ENCODE measurements at regions not wholly inside any gene's neighbourhood (a gene's known extent, or its start where the extent isn't known, plus 50 kb on each side); places are given as distances from the start of the nearest gene placed in this dataset.

GRCh38 chr18:44518666-44519065 is 162.0 kb upstream of the SETBP1 start:
- DNase-seq: no peak

GRCh38 chr18:44520981-44521667 is 159.6 kb upstream of the SETBP1 start:
- DNase-seq: no peak

- DNase-seq: no peak
Measured at GRCh38 chr18:44521668-44522022, 159.0 kb upstream of the SETBP1 start.

GRCh38 chr18:44526705-44527415 is 153.8 kb upstream of the SETBP1 start:
- DNase-seq: no peak

DNA sequence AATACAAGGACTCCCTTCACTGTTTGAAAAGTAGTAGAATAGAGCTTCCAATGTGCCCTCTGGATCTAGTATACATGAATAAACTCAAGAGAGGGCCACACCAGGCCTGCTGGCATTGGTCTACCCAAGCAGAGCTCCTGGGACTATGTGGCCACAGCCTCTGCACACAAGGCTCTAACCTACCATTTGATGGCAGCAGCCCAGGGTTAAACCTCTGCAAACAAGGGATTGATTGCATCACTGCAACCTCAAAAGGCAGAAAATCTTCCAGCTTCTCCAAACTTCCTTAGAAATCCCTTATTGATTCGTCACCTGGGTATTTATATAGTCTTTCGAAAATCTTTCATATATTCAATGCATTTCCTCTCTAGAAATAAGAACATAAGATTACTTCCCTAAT is 147.6 kb upstream of the SETBP1 start:
- DNase-seq: no peak

GRCh38 chr18:44536046-44536445 is 144.6 kb upstream of the SETBP1 start:
- no peak for DNase-seq

- no peak for DNase-seq
Measured at GRCh38 chr18:44536619-44537018, 144.1 kb upstream of the SETBP1 start.

- no peak for DNase-seq
Measured at GRCh38 chr18:44537526-44537925, 143.2 kb upstream of the SETBP1 start.

GRCh38 chr18:44539926-44540325 is 140.8 kb upstream of the SETBP1 start:
- DNase-seq: no peak

GRCh38 chr18:44541159-44541558 is 139.5 kb upstream of the SETBP1 start:
- DNase-seq: no peak

DNA sequence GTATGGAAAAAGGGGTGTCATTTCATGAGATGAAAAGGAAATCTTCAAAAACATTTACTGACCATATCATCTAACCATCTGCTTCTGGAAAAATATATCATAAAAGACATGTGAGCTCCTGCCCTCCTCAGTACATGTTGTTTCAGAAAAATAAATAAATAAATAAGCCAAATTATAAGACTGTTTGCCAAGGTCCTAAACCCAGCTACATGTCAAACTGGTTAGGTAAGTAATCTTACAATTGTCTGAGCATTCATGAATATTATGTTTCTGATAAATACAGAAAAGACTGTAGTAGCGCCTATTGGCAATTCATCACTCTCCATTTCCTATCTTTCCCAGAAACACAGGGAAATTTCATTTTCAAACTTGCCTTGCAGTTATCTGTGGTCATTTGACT is 138.9 kb upstream of the SETBP1 start:
- DNase-seq: no peak

GRCh38 chr18:44543387-44543786 is 137.3 kb upstream of the SETBP1 start:
- DNase-seq: no peak

DNA sequence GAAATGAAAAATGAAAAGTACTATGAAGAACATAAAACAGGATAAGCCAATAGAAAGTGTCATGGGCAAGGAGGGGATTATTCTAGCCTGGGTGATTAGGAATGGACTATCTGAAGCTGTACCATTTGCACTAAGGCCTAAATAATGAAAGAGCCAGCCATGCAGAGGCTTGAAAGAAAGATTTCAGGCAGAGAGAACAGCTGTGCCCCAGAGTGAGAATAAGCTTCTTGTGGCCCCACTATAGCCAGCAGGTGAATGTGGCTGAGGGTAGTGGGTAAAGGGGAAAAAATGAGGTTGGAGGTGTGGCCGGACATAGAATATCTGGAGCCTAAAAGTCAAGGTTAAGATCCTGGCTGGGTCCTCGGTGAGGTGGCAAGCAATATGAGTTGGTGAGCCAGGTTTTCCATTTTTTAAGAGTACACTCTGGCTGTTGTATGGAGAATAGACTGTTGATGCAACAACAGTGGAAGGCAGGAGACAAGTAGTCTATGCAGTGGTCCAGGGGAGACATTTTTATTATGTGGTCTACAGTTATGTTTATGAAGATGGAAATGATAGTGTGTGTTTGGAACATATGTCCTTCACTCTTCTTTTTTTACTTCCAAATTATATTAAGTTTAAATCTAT is 135.2 kb upstream of the SETBP1 start:
- DNase-seq: no peak

DNA sequence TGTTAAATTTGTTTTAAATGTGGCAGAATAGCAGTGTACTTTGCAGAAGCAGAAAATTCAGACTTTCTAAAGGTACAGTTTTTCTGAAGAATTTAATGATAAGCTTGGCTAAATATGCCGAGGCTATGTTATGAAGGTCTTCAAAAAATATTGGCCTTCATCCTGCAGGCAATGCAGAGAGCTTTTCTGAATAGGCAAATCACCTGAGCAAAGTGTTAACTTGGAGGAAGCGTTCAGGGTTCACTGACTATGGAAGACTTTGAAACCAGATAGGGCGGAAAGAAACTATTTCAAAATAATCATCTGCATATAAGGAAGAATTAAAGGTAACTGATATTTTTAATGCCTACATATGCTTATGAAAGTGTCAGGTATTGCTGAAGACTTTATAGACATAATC is 133.7 kb upstream of the SETBP1 start:
- DNase-seq: no peak

DNA sequence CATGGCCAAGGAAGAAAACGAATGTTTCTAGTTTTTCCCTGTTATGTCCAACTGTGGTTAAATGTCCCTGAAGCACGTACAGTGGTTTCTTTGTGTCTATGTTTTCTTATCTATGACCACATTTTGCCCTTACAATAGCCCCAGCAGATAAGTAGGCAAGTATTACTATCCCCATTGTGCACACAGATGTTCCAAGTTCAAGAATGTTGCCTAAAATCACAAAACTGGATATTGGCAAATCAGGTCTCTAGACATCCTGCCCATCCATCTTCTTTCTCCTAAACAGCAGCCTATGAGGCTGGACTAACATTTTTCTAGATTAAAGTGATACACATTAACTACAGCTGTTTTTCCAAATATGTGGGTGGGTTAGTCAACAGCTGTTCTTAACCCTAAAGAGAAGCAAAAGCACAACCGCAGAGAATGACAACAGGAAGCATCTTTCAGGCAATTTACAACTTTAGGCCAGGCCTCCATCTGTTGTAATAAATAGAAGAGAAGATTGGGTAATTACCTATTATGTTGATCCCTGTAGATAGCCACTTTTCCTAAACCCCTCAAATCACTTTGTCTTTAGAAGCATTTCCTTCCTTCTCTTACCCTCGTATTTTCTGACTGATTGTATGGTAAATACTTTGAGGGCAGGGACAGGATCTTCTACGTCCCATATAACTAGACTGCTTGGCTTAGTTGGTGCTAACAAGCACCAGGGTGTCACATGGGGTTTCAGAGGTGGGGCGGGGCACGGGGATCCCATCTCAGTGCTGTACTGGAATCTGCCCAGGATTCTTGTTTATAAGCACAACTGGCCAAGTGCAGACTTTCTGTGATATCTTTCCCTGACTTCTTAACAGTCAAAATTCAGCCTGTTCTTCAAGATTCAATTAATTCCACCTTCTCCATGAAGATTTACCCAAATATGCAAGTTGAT is 132.1 kb upstream of the SETBP1 start:
- no peak for DNase-seq

DNA sequence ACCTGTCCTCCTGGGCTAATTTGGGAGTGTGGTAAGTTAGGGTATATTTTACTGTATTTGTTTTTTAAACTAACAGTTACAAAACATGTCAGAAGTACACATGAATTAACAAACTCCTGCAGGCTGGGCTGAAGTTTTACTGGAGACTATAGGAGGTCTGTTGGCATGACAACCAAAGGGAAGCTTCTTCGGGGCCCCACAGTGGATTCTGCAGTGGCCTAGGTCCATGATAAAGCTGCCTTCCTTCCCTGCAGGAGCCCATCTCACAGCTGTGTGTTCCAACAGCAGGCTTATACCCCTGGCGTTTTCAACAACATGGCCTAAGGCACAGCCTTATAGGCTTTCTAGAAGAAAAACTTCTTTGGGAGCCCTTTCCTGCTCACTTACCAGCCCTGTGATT is 128.0 kb upstream of the SETBP1 start:
- DNase-seq: no peak

DNA sequence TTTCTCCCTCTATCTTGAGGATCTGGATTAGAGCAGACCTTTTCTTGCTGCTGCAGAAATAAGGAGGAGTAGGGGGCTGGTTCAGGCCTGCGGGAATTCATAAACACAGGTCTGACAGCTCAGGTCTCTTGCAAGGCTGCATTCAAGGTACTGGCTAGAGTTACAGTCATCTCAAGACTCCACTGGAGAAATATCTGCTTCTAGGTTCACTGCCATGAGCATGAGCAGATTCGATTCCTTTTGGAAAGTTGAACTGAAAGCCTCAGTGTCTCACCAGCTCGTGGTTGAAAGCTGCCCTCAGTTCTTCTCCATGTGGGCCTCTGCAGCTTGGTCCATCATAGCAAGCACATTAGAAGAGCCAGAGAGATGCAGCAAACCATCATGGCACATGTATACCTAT is 124.4 kb upstream of the SETBP1 start:
- DNase-seq: no peak

- no peak for DNase-seq
Measured at GRCh38 chr18:44557616-44558151, 123.0 kb upstream of the SETBP1 start.

DNA sequence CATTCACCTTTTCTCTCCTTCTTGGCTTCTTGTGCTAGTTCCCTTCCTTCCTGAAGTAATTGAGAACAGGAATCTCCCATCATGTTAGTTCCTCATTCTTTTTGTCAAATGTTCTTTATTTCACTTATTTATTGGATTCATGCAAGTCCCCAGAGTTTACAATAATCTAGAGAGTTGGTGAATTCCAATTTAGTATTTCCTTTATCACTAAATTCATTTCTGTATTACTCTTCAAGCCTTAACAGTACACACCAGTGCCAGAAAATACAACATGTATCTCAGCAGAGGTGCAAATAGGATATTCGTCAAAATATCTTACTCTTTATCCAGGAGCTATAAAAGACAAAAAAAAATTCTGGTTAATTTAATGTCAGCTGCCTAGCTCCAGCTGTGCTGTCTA is 121.9 kb upstream of the SETBP1 start:
- no peak for DNase-seq

GRCh38 chr18:44562986-44563385 is 117.7 kb upstream of the SETBP1 start:
- no peak for DNase-seq

- DNase-seq: no peak
Measured at GRCh38 chr18:44564922-44565321, 115.8 kb upstream of the SETBP1 start.

GRCh38 chr18:44568342-44568741 is 112.3 kb upstream of the SETBP1 start:
- no peak for DNase-seq

- DNase-seq: no peak
Measured at GRCh38 chr18:44568986-44569385, 111.7 kb upstream of the SETBP1 start.
